Fibroblast of peridontal ligament (primary cell): ENCODE measurements at regions not wholly inside any gene's neighbourhood (a gene's known extent, or its start where the extent isn't known, plus 50 kb on each side); places are given as distances from the start of the nearest gene placed in this dataset.
A peak's percentile ranks its signal among the peaks of the same experiment; 100 is the strongest.
"Not testable (repeated sequence)": the region's sequence is repeated elsewhere in the genome, so short reads cannot be mapped to it uniquely, and the experiment has no call there.

Source experiments
- DNase-seq: peaks from one replicate; pipeline ENCODE4 v3.0.0-alpha.2; 2010; ENCODE audit errors: extremely low read depth

- DNase-seq, result not testable (repeated sequence)
Observed at GRCh38 chr7:106713452-106713851, 52.5 kb upstream of the CCDC71L start.

- DNase-seq, result not testable (repeated sequence)
Observed at GRCh38 chr7:106714590-106715442, 53.9 kb upstream of the CCDC71L start.

- no peak for DNase-seq
Observed at GRCh38 chr7:106715730-106716129, 54.8 kb upstream of the CCDC71L start.

- peak; percentile 61 for DNase-seq
Observed at GRCh38 chr7:106717254-106717954, 56.4 kb upstream of the CCDC71L start.

GRCh38 chr7:106717955-106718871 lies 57.3 kb upstream of the CCDC71L start:
- peak; percentile 94 for DNase-seq

- DNase-seq, result no peak
Observed at GRCh38 chr7:106720641-106721040, 59.7 kb upstream of the CCDC71L start.

GRCh38 chr7:106721816-106722785 lies 61.1 kb upstream of the CCDC71L start:
- no peak for DNase-seq

- no peak for DNase-seq
Observed at GRCh38 chr7:106723398-106723797, 62.4 kb upstream of the CCDC71L start.

GRCh38 chr7:106729720-106730385 lies 68.9 kb upstream of the CCDC71L start:
- no peak for DNase-seq

- no peak for DNase-seq
Observed at GRCh38 chr7:106731187-106731586, 70.2 kb upstream of the CCDC71L start.

- DNase-seq, result peak; percentile 45
Observed at GRCh38 chr7:106731646-106732444, 70.9 kb upstream of the CCDC71L start.

- no peak for DNase-seq
Observed at GRCh38 chr7:106735637-106736036, 74.7 kb upstream of the CCDC71L start.

- no peak for DNase-seq
Observed at GRCh38 chr7:106736123-106736507, 75.2 kb upstream of the CCDC71L start.

- DNase-seq, result peak; percentile 90
Observed at GRCh38 chr7:106736508-106737201, 75.7 kb upstream of the CCDC71L start.

- peak; percentile 80 for DNase-seq
Observed at GRCh38 chr7:106737202-106737562, 76.2 kb upstream of the CCDC71L start.

- no peak for DNase-seq
Observed at GRCh38 chr7:106740806-106741205, 79.8 kb upstream of the CCDC71L start.

- DNase-seq, result peak; percentile 31
Observed at GRCh38 chr7:106744563-106745091, 83.7 kb upstream of the CCDC71L start.

- not testable (repeated sequence) for DNase-seq
Observed at GRCh38 chr7:106747301-106747700, 86.3 kb upstream of the CCDC71L start.

- DNase-seq, result no peak
Observed at GRCh38 chr7:106747804-106748203, 86.8 kb upstream of the CCDC71L start.
